IPS-18c (cell line): ENCODE measurements at regions not wholly inside any gene's neighbourhood (a gene's known extent, or its start where the extent isn't known, plus 50 kb on each side); places are given as distances from the start of the nearest gene placed in this dataset.

Experiments used
- H3K4me3 ChIP-seq: 2 replicates; pipeline ENCODE4 v1.7.0; 2013; ENCODE audit warnings: low read depth, mild to moderate bottlenecking, low read length, moderate library complexity; ENCODE audit not compliant: insufficient read depth
- H3K9me3 ChIP-seq: one replicate; pipeline ENCODE4 v1.6.1; 2013; ENCODE audit warnings: mild to moderate bottlenecking, low read length, moderate library complexity; ENCODE audit not compliant: control insufficient read depth, insufficient read depth

DNA sequence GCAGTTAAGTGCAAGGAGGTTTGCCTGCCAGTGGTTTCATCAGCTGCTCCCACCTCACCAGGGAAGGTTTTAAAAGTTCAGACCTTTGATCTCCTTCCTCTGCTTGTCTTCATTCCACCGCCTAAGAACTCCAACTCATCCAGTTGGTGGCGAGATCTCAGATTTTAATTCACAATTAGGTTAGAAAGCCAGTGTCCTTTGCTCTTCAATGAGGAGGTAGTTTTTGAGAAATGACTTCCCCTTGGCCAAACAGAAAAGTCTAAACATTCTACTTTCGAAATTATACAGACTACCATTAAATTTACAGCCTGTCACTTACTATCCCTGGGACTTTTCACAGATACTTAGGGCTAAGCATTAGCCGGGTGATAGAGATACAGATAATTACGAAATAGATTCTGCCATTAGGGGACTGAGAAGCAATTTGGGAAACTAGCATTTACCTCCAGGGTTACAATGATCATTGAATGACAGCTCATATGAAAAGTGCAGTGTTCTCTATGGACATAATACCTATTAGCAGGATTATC, 513.4 kb upstream of the GHITM start:
- no peaks in the 10 kb centered on the region for H3K9me3 ChIP-seq
- no peak overlapping the region for H3K4me3 ChIP-seq

DNA sequence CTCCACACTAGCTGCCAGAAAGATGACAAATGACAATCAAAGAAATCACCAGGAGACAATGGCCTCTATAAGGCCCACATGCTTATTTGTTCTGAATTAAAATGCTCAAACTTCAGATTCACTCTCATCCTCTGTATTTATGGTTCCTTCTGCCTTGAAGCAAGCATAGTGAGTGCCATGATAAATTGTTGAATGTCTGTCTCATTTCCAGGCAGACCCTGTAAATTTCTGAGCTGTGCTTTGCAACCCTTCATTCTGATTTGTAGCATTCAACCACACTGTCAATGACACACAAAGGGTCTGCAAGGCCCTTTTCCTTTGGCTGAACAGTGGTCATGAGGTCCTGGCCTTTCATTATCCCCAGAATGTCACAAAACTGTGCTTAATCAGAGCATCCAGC, 506.6 kb upstream of the GHITM start:
- Histone ChIP-seq H3K4me3 (no peak overlapping the region), H3K9me3 (no peaks in the 10 kb centered on the region)

DNA sequence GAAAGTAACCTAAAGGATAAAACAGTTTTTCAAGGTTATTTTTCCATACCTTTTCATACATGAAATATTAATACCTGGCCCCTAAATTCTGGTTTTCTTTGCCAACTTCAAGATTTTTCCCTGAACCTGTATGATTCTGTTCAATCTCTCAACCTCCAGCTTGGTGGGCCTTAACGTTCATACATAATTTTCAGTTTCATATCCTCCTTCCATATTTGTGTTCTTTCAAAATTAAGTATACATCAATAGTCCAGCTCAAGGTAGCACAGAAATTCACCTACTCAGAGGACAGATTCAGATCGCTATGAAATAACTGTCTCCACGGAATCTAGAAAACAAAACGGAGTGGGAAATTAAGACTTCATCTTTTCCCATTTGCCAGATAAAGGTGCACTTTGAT, 505.8 kb upstream of the GHITM start:
- Histone ChIP-seq H3K4me3 (no peak overlapping the region), H3K9me3 (no peaks in the 10 kb centered on the region)

DNA sequence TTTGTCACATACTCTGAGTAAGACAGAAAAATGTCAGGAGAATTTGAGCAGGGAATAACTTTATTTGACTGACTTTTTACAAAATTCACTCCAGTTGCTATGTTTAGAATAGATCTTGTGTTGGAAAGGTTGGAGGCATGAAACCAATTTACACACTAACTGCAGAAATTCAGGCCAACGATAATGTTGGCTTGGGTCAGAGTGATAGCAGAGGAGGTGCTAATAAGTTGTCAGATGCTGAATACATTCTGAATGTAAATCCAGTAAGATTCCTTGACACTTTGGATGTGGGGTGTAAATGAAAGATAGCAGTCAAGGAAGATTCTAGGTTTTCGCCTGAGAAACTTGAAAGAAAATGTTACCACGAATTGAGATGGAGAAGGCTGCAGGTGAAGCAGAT, 502.5 kb upstream of the GHITM start:
- H3K4me3 ChIP-seq = no peak overlapping the region
- no peaks in the 10 kb centered on the region for H3K9me3 ChIP-seq

DNA sequence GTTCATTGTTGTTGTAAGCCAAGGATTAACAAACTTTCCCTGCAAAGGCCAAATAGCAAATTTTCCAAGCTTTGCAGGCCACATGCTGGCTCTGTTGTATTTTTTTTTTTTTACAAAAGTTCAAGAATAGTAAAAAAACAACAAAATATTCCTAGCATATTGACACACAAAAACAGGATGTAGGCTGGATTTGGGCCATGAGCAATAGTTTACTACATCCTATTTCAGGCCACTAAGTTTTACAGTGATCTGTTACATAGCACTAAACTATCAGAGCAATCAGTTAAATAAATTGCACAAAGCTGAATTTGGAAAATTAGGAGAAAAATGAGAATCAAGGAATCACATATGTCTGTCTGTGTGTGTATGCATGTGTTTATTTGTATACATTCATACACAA, 491.8 kb upstream of the GHITM start:
- no peak overlapping the region for H3K4me3 ChIP-seq
- no peaks in the 10 kb centered on the region for H3K9me3 ChIP-seq

DNA sequence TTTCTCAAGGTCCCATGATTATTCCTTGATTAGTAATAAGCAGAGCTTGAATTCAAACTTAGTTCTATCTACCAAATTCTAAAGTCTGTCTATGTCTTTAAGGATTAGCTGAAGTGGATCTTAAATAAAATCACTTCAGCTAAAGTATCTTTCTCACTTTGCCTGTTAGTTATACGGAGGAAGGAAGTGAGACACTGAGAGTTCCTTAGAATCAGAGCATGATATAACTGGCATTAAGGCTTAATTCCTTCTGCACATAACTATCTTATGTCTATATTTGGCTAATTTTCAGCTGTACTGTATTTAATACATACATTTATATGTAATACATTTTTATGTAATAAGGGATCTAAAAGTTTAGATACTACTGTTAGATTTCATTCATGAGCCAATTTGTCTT, 491.1 kb upstream of the GHITM start:
- H3K9me3 ChIP-seq = no peaks in the 10 kb centered on the region
- H3K4me3 ChIP-seq = no peak overlapping the region

DNA sequence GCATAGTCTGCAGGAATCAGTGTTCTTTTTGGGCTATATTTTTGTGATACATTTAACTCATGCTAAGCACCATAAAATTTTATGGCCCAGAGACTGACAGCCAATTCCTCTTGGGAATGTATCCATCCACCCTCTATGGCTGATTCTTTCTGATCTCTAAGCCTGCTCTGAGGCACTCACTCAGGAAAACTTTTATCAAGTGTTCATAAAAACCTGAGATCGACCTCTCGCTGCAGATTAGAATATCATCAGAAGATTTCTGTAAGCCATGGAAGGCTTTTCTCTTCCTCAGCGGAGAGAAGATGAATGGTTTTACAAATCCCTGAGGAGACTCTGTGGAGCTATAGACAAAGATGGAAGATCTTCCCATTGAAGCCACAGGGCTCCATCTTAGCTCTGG, 489.8 kb upstream of the GHITM start:
- Histone ChIP-seq H3K9me3 (no peaks in the 10 kb centered on the region), H3K4me3 (no peak overlapping the region)

DNA sequence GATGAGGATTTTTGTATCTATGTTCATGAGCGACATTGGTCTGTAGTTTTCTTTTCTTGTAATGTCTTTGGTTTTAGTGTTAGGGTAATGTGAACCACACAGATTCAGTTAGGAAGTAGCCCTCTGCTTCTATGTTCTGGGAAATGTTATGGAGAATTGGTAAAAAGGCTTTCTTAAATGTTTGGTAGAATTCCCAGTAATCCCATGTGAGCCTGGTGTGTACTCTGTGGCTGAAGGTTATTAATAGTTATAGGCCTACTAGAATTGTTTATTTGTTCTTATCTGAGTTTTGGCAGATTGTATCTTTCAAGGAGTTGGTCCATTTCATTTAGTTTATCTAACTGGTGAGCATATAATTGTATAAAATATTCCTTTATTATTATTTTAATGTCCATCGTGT, 484.6 kb upstream of the GHITM start:
- no peaks in the 10 kb centered on the region for H3K9me3 ChIP-seq
- no peak overlapping the region for H3K4me3 ChIP-seq

DNA sequence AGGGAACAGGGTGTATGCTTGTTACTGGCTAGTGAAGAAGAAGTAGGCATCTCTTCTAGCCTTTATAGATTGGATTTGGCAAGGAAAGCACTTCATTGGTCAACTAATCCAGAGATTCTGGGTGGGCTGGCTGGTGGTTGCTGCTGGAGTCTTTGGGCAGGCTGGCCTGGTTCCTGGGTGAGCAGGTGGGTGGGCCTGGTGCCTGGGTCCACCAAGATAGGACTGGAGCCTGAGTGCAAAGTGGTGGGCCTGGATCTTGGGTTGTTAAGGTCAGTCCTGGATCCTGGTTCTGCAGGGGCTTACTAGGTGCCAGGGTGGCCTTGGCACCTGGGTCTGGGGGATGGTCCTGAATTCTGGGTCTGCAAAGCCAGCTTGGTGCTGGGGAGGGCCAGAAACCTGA, 482.4 kb upstream of the GHITM start:
- Histone ChIP-seq H3K9me3 (no peaks in the 10 kb centered on the region), H3K4me3 (no peak overlapping the region)

DNA sequence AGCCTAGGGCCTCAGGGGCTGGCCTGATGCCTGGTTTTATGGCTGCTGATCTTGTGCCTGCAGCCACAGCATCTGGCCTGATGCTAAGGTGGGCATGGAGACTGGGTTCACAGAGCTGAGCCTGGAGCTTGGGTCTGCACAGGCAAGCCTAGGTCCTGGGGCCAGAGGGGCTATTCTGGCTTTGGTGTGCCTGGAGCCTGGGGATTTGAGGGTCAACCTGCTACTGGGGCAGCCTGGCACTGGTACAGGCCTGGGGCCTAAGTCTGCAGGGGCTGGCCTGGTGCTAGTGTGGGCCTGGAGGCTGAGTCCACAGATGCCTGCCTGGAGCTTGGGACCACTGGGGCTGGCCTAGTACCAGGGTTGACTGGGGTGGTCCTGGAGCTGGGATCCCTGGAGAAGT, 481.8 kb upstream of the GHITM start:
- Histone ChIP-seq H3K4me3 (no peak overlapping the region), H3K9me3 (no peaks in the 10 kb centered on the region)

DNA sequence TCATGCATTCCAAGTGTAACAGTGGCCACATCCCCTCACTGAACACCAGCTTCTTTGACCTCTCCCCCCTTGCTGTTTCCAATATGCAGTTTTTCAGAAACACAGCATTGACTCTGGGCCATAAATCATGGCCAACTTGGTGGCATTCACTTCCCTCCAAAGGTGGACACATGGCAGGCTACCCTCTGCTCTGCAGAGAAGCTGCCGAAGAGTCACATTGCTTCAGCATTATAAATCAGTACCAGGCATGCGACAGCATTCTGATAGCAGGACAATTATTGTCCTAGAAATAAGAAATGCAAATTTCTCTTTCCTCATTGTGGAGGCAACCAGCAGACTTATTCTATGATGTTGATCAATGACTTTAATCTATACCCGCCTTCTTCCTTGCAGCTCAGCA, 475.4 kb upstream of the GHITM start:
- H3K4me3 ChIP-seq = no peak overlapping the region
- H3K9me3 ChIP-seq = no peaks in the 10 kb centered on the region

DNA sequence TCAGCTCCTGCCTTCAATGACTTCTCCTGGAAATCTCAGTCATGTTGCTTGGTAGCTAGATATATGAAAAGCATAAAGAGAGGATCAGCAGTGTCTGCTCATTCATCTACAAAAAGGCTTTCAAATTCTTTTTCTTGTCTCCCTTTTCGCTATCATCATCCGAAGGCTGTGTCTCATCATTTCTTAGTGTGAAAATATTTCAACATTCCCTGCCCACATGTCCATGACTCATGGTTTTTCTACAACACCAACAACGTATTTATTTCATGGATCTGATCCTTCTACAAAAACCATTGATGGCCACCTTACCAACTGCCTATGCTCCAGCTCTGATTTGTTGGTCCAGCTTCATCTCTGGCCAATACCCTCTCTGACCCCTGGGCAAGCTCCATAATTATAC, 472.5 kb upstream of the GHITM start:
- Histone ChIP-seq H3K4me3 (no peak overlapping the region), H3K9me3 (no peaks in the 10 kb centered on the region)

DNA sequence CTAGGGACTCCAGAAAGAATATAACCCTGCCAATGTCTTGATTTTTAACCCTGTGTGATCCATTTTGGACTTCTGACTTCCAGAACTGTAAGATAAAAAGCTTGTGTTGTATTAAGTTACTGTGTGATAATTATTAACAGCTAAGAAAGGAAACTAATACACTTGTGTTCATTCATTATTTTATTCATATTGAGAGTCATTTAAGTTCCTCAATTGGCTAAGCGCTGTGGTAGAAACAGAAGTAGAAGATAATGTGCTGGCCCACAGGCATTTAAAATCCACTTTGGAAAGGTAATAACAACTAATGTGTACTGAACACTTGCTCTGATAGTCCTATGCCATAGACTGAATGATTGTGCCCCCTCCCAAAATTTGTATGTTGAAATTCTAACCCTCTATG, 471.7 kb upstream of the GHITM start:
- Histone ChIP-seq H3K4me3 (no peak overlapping the region), H3K9me3 (no peaks in the 10 kb centered on the region)

DNA sequence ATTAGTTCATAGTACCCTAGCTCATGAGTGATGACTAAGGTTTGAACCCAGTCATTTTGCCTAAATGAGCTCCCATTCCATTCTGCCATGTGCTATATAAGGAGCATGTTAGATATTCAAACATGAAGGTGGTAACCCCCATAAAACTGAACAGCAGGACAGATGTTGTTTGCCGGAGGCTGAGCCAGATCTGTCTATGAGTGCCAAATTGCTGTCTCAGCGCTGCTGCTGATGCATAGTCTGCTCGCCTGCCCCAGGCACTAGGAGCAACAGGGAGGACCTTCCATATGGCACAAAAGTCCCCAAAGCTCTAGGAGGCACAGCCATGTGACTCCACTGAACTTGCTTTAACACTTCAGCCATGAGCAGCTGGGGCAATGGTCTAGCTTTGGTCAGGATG, 466.0 kb upstream of the GHITM start:
- Histone ChIP-seq H3K4me3 (no peak overlapping the region), H3K9me3 (no peaks in the 10 kb centered on the region)

DNA sequence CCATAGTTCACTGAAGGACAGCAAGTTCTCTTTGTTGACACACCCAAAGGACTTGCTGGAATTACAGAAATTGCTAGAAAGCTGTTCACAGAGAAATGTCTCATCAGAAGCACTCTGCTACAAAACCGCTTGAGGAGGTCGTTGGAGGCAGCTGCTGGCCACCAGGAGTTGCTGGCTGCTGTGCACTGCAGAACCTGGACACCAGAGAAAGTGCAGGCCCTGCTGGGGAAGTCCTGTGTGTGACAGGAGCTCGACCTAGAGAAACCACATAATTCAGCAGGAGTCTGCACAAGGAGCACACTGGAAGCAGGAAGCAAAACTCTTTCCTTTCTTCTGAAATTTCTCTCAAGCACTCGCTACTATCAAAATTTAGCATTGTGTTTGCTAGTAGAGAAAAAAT, 461.5 kb upstream of the GHITM start:
- Histone ChIP-seq H3K9me3 (no peaks in the 10 kb centered on the region), H3K4me3 (no peak overlapping the region)

DNA sequence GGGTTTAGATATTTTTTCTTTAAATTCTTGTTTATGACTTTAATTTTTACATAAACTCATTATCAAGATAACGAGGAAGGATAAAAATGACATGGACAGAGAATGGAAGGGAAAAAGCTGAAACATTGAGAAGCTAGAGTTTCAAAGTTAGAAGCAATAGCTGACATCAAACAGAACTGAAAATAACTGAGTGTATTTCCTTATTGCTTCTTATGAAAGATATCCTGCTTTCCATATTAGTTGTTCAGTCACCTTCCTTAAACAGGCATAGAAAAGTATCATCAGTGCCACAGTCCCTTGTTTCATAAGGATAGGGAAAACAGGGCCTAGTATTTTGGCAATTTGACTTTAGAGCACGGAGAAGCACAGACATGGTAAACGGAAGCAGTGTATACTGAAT, 460.5 kb upstream of the GHITM start:
- Histone ChIP-seq H3K4me3 (no peak overlapping the region), H3K9me3 (no peaks in the 10 kb centered on the region)

DNA sequence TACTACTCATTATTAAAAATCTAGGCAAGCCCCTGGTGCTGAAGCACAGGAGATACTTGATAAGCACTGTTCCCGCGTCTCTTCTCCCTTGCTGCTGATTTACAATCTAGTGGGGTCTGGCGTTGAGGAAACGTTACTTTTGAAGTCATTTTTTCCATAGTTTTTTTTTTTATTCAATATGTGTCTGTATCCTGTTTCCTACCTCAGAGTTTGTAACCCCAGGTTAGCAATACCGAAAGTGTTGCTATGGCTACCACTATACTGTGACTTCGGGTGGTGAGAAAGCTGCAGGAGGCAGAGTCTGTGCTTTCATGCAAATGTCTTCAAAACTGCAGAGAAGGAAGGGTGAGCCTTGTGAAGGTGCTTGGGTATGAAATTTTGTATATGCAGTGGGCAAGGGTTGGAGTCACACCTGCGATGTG, 458.8 kb upstream of the GHITM start:
- H3K9me3 ChIP-seq = no peaks in the 10 kb centered on the region
- H3K4me3 ChIP-seq = no peak overlapping the region

DNA sequence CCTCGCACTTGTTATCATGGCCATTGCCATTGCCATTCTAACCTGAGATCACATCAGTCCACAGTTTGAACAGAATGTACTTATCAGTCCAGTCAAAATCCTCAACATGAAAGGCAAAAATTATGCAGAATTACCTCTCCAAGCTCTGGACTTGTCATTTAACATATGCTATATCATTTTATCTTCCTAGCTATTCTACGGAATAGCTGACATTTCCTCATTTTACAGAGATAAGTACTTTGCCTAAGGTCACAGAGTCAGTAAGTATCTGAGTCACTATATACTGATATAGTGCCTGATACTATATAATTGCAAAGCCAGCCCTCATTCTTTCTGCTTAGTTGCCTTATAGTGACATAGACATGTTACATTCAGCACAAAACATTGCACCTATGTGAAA, 456.9 kb upstream of the GHITM start:
- H3K9me3 ChIP-seq = no peaks in the 10 kb centered on the region
- no peak overlapping the region for H3K4me3 ChIP-seq

DNA sequence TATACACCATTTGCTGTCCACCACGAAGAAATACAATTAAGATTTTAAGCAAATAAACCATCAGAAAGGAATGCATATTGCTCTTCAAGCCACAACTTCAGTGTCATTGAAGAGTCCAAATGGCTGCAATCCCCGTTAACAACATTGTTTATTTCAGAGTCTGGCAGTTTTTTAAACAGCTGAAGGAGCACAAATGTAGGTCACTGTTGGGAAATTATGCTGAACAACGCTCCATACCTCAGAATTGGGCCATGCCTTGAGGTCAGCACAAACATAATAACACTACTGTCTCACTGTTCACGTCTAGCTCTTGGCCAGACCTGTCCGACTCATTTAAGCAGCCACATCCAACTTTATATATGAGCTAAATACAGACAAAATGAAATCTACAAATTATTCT, 453.9 kb upstream of the GHITM start:
- Histone ChIP-seq H3K4me3 (no peak overlapping the region), H3K9me3 (no peaks in the 10 kb centered on the region)
